ENCODE measurements at regions not wholly inside any gene's neighbourhood (a gene's known extent, or its start where the extent isn't known, plus 50 kb on each side); places are given as distances from the start of the nearest gene placed in this dataset.

DNA sequence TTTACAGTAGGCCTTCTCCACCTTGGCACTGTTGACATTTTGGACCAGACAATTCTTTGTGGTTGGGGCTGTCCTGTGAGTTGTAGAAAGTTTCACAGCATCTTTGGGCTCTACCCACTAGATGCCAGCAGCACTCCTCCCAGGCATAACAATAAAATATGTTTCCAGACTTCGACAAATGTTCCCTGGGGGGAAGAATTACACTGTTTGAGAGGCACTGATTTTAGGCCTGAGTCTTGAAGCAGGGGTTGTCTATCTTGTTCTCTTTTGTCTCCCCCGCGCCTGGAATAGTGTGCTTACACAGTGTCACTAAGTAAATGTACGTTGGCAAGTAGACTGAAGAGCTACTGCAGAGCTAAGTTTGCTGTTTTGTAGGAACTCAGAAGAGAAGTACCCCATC lies 254.4 kb upstream of the BOD1L1 start:
- no peak for TF ChIP-seq ZNF274 (IDR thresholded peaks at IDR 0.05; ENCODE audit: low read depth, low read length)
- no peak for TF ChIP-seq SUZ12 (IDR thresholded peaks at IDR 0.05; ENCODE audit: extremely low read depth, insufficient read depth, insufficient read length)

Measured in NT2/D1 (cell line).